Bone marrow (tissue), 2 donors: ENCODE measurements at regions not wholly inside any gene's neighbourhood (a gene's known extent, or its start where the extent isn't known, plus 50 kb on each side); places are given as distances from the start of the nearest gene placed in this dataset.

Experiments used
- DNase-seq, 2 donors: peaks; one replicate each; lab custom pipeline; 2025; lab: John Stamatoyannopoulos, UW

GRCh38 chr6:159118924-159119323 lies 50.3 kb upstream of the FNDC1 start:
- no peak for DNase-seq

GRCh38 chr6:159117563-159117962 lies 51.6 kb upstream of the FNDC1 start:
- no peak for DNase-seq

- no peak for DNase-seq
Measured at GRCh38 chr6:159117046-159117445, 52.2 kb upstream of the FNDC1 start.

- DNase-seq, result peak in 1 of 2 donors; percentile 13
Measured at GRCh38 chr6:159116343-159116742, 52.9 kb upstream of the FNDC1 start.

GRCh38 chr6:159114569-159114968 lies 54.6 kb upstream of the FNDC1 start:
- no peak for DNase-seq

GRCh38 chr6:159113223-159113622 lies 56.0 kb upstream of the FNDC1 start:
- no peak for DNase-seq

GRCh38 chr6:159112714-159113113 lies 56.5 kb upstream of the FNDC1 start:
- DNase-seq, result no peak

GRCh38 chr6:159110748-159111147 lies 58.5 kb upstream of the FNDC1 start:
- DNase-seq, result no peak

- no peak for DNase-seq
Measured at GRCh38 chr6:159110013-159110412, 59.2 kb upstream of the FNDC1 start.

GRCh38 chr6:159109391-159109790 lies 59.8 kb upstream of the FNDC1 start:
- no peak for DNase-seq

- DNase-seq, result no peak
Measured at GRCh38 chr6:159108426-159108985, 60.7 kb upstream of the FNDC1 start.

GRCh38 chr6:159107451-159108260 lies 61.5 kb upstream of the FNDC1 start:
- peak in 1 of 2 donors; percentile 45 for DNase-seq

GRCh38 chr6:159106627-159107241 lies 61.9 kb upstream of the TAGAP start:
- DNase-seq, result peak; percentile 65 to 72

GRCh38 chr6:159105716-159106115 lies 60.9 kb upstream of the TAGAP start:
- no peak for DNase-seq

GRCh38 chr6:159104931-159105330 lies 60.1 kb upstream of the TAGAP start:
- no peak for DNase-seq

- DNase-seq, result peak; percentile 33 to 74
Measured at GRCh38 chr6:159104163-159104925, 59.6 kb upstream of the TAGAP start.

- DNase-seq, result no peak
Measured at GRCh38 chr6:159103396-159104162, 58.8 kb upstream of the TAGAP start.

- DNase-seq, result no peak
Measured at GRCh38 chr6:159102373-159103160, 57.8 kb upstream of the TAGAP start.

GRCh38 chr6:159101656-159102055 lies 56.9 kb upstream of the TAGAP start:
- DNase-seq, result no peak

- no peak for DNase-seq
Measured at GRCh38 chr6:159100395-159101182, 55.8 kb upstream of the TAGAP start.
